ENCODE measurements at regions not wholly inside any gene's neighbourhood (a gene's known extent, or its start where the extent isn't known, plus 50 kb on each side); places are given as distances from the start of the nearest gene placed in this dataset.

GRCh38 chr9:119712325-119712724 lies 343.1 kb upstream of the BRINP1 start:
- DNase-seq = no peak
- Histone ChIP-seq H3K27me3 (ENCODE audit: control insufficient read depth in 3 of 3, insufficient read depth in 3 of 3, low read length in 3 of 3) (no peaks in the 10 kb centered on the region), H3K4me1 (ENCODE audit: control insufficient read depth in 3 of 3, insufficient read depth in 2 of 3, low read depth in 1 of 3, low read length in 2 of 3) (no peaks in the 10 kb centered on the region), H3K4me3 (ENCODE audit: low read depth in 1 of 3, low read length in 3 of 3) (no peak overlapping the region), H3K27ac (ENCODE audit: low read depth in 1 of 3, low read length in 2 of 3) (no peak overlapping the region), H3K9me3 (ENCODE audit: control insufficient read depth in 2 of 2, insufficient read depth in 1 of 2, low read depth in 1 of 2, low read length in 1 of 2) (no peaks in the 10 kb centered on the region), H3K36me3 (ENCODE audit: control insufficient read depth in 3 of 3, insufficient read depth in 2 of 3, low read depth in 1 of 3, low read length in 3 of 3) (no peaks in the 10 kb centered on the region)
- WGBS, 3 donors = 77 to 86% (median 78%) methylated on average over 1 of the region's 1 CpG
- FAIRE-seq = no peak

GRCh38 chr9:119709431-119709830 lies 340.2 kb upstream of the BRINP1 start:
- FAIRE-seq (no peak), DNase-seq (no peak)
- H3K36me3 ChIP-seq (ENCODE audit: control insufficient read depth in 3 of 3, insufficient read depth in 2 of 3, low read depth in 1 of 3, low read length in 3 of 3) = no peaks in the 10 kb centered on the region
- 83 to 94% (median 90%) methylated on average over 2 of the region's 2 CpGs for WGBS, 3 donors
- H3K27me3 ChIP-seq (ENCODE audit: control insufficient read depth in 3 of 3, insufficient read depth in 3 of 3, low read length in 3 of 3) = no peaks in the 10 kb centered on the region
- H3K27ac ChIP-seq (ENCODE audit: low read depth in 1 of 3, low read length in 2 of 3) = no peak overlapping the region
- no peaks in the 10 kb centered on the region for H3K4me1 ChIP-seq (ENCODE audit: control insufficient read depth in 3 of 3, insufficient read depth in 2 of 3, low read depth in 1 of 3, low read length in 2 of 3)
- H3K4me3 ChIP-seq (ENCODE audit: low read depth in 1 of 3, low read length in 3 of 3) = no peak overlapping the region
- H3K9me3 ChIP-seq (ENCODE audit: control insufficient read depth in 2 of 2, insufficient read depth in 1 of 2, low read depth in 1 of 2, low read length in 1 of 2) = no peaks in the 10 kb centered on the region

- no peak overlapping the region for H3K4me3 ChIP-seq (ENCODE audit: low read depth in 1 of 3, low read length in 3 of 3)
- H3K27me3 ChIP-seq (ENCODE audit: control insufficient read depth in 3 of 3, insufficient read depth in 3 of 3, low read length in 3 of 3) = no peaks in the 10 kb centered on the region
- H3K36me3 ChIP-seq (ENCODE audit: control insufficient read depth in 3 of 3, insufficient read depth in 2 of 3, low read depth in 1 of 3, low read length in 3 of 3) = no peaks in the 10 kb centered on the region
- H3K9me3 ChIP-seq (ENCODE audit: control insufficient read depth in 2 of 2, insufficient read depth in 1 of 2, low read depth in 1 of 2, low read length in 1 of 2) = no peaks in the 10 kb centered on the region
- no peak overlapping the region for H3K27ac ChIP-seq (ENCODE audit: low read depth in 1 of 3, low read length in 2 of 3)
- no peak for DNase-seq
- H3K4me1 ChIP-seq (ENCODE audit: control insufficient read depth in 3 of 3, insufficient read depth in 2 of 3, low read depth in 1 of 3, low read length in 2 of 3) = no peaks in the 10 kb centered on the region
- no peak for FAIRE-seq
- WGBS, 3 donors = 77 to 82% (median 81%) methylated on average over 4 of the region's 4 CpGs
These were observed 338.1 kb upstream of the BRINP1 start for GRCh38 chr9:119707228-119707845.

GRCh38 chr9:119701651-119702050 lies 332.4 kb upstream of the BRINP1 start:
- Histone ChIP-seq H3K36me3 (ENCODE audit: control insufficient read depth in 3 of 3, insufficient read depth in 2 of 3, low read depth in 1 of 3, low read length in 3 of 3) (no peaks in the 10 kb centered on the region), H3K27me3 (ENCODE audit: control insufficient read depth in 3 of 3, insufficient read depth in 3 of 3, low read length in 3 of 3) (no peaks in the 10 kb centered on the region), H3K9me3 (ENCODE audit: control insufficient read depth in 2 of 2, insufficient read depth in 1 of 2, low read depth in 1 of 2, low read length in 1 of 2) (no peaks in the 10 kb centered on the region), H3K27ac (ENCODE audit: low read depth in 1 of 3, low read length in 2 of 3) (no peak overlapping the region), H3K4me3 (ENCODE audit: low read depth in 1 of 3, low read length in 3 of 3) (no peak overlapping the region), H3K4me1 (ENCODE audit: control insufficient read depth in 3 of 3, insufficient read depth in 2 of 3, low read depth in 1 of 3, low read length in 2 of 3) (no peaks in the 10 kb centered on the region)
- no peak for DNase-seq
- 57 to 72% (median 63%) methylated on average over 1 of the region's 1 CpG for WGBS, 3 donors
- no peak for FAIRE-seq

- FAIRE-seq (no peak), DNase-seq (no peak)
- Histone ChIP-seq H3K4me1 (ENCODE audit: control insufficient read depth in 3 of 3, insufficient read depth in 2 of 3, low read depth in 1 of 3, low read length in 2 of 3) (no peaks in the 10 kb centered on the region), H3K9me3 (ENCODE audit: control insufficient read depth in 2 of 2, insufficient read depth in 1 of 2, low read depth in 1 of 2, low read length in 1 of 2) (no peaks in the 10 kb centered on the region), H3K27me3 (ENCODE audit: control insufficient read depth in 3 of 3, insufficient read depth in 3 of 3, low read length in 3 of 3) (no peaks in the 10 kb centered on the region), H3K4me3 (ENCODE audit: low read depth in 1 of 3, low read length in 3 of 3) (no peak overlapping the region), H3K27ac (ENCODE audit: low read depth in 1 of 3, low read length in 2 of 3) (no peak overlapping the region), H3K36me3 (ENCODE audit: control insufficient read depth in 3 of 3, insufficient read depth in 2 of 3, low read depth in 1 of 3, low read length in 3 of 3) (no peaks in the 10 kb centered on the region)
- WGBS, 3 donors = 6 to 22% (median 15%) methylated on average over 2 of the region's 2 CpGs
These were observed 329.3 kb upstream of the BRINP1 start for GRCh38 chr9:119698535-119698934.

- DNase-seq (no peak), FAIRE-seq (no peak)
- Histone ChIP-seq H3K9me3 (ENCODE audit: control insufficient read depth in 2 of 2, insufficient read depth in 1 of 2, low read depth in 1 of 2, low read length in 1 of 2) (no peaks in the 10 kb centered on the region), H3K27me3 (ENCODE audit: control insufficient read depth in 3 of 3, insufficient read depth in 3 of 3, low read length in 3 of 3) (no peaks in the 10 kb centered on the region), H3K36me3 (ENCODE audit: control insufficient read depth in 3 of 3, insufficient read depth in 2 of 3, low read depth in 1 of 3, low read length in 3 of 3) (no peaks in the 10 kb centered on the region), H3K4me1 (ENCODE audit: control insufficient read depth in 3 of 3, insufficient read depth in 2 of 3, low read depth in 1 of 3, low read length in 2 of 3) (no peaks in the 10 kb centered on the region), H3K4me3 (ENCODE audit: low read depth in 1 of 3, low read length in 3 of 3) (no peak overlapping the region), H3K27ac (ENCODE audit: low read depth in 1 of 3, low read length in 2 of 3) (no peak overlapping the region)
- WGBS, 3 donors = 10 to 21% (median 17%) methylated on average over 5 of the region's 5 CpGs
These were observed 328.8 kb upstream of the BRINP1 start for GRCh38 chr9:119697996-119698395.

GRCh38 chr9:119689879-119690278 lies 320.6 kb upstream of the BRINP1 start:
- Histone ChIP-seq H3K36me3 (ENCODE audit: control insufficient read depth in 3 of 3, insufficient read depth in 2 of 3, low read depth in 1 of 3, low read length in 3 of 3) (no peaks in the 10 kb centered on the region), H3K4me3 (ENCODE audit: low read depth in 1 of 3, low read length in 3 of 3) (no peak overlapping the region), H3K4me1 (ENCODE audit: control insufficient read depth in 3 of 3, insufficient read depth in 2 of 3, low read depth in 1 of 3, low read length in 2 of 3) (no peaks in the 10 kb centered on the region), H3K9me3 (ENCODE audit: control insufficient read depth in 2 of 2, insufficient read depth in 1 of 2, low read depth in 1 of 2, low read length in 1 of 2) (no peaks in the 10 kb centered on the region), H3K27ac (ENCODE audit: low read depth in 1 of 3, low read length in 2 of 3) (no peak overlapping the region), H3K27me3 (ENCODE audit: control insufficient read depth in 3 of 3, insufficient read depth in 3 of 3, low read length in 3 of 3) (no peaks in the 10 kb centered on the region)
- FAIRE-seq = no peak
- WGBS, 3 donors = 16 to 27% (median 21%) methylated on average over 4 of the region's 4 CpGs
- DNase-seq = no peak

GRCh38 chr9:119688547-119688946 lies 319.3 kb upstream of the BRINP1 start:
- H3K27ac ChIP-seq (ENCODE audit: low read depth in 1 of 3, low read length in 2 of 3) = no peak overlapping the region
- H3K4me3 ChIP-seq (ENCODE audit: low read depth in 1 of 3, low read length in 3 of 3) = no peak overlapping the region
- no peaks in the 10 kb centered on the region for H3K36me3 ChIP-seq (ENCODE audit: control insufficient read depth in 3 of 3, insufficient read depth in 2 of 3, low read depth in 1 of 3, low read length in 3 of 3)
- no peak for DNase-seq
- WGBS, 3 donors = 52 to 65% (median 58%) methylated on average over 3 of the region's 3 CpGs
- no peaks in the 10 kb centered on the region for H3K27me3 ChIP-seq (ENCODE audit: control insufficient read depth in 3 of 3, insufficient read depth in 3 of 3, low read length in 3 of 3)
- H3K9me3 ChIP-seq (ENCODE audit: control insufficient read depth in 2 of 2, insufficient read depth in 1 of 2, low read depth in 1 of 2, low read length in 1 of 2) = no peaks in the 10 kb centered on the region
- FAIRE-seq = no peak
- H3K4me1 ChIP-seq (ENCODE audit: control insufficient read depth in 3 of 3, insufficient read depth in 2 of 3, low read depth in 1 of 3, low read length in 2 of 3) = no peaks in the 10 kb centered on the region

- Histone ChIP-seq H3K27me3 (ENCODE audit: control insufficient read depth in 3 of 3, insufficient read depth in 3 of 3, low read length in 3 of 3) (no peaks in the 10 kb centered on the region), H3K27ac (ENCODE audit: low read depth in 1 of 3, low read length in 2 of 3) (no peak overlapping the region), H3K9me3 (ENCODE audit: control insufficient read depth in 2 of 2, insufficient read depth in 1 of 2, low read depth in 1 of 2, low read length in 1 of 2) (no peaks in the 10 kb centered on the region), H3K36me3 (ENCODE audit: control insufficient read depth in 3 of 3, insufficient read depth in 2 of 3, low read depth in 1 of 3, low read length in 3 of 3) (no peaks in the 10 kb centered on the region), H3K4me1 (ENCODE audit: control insufficient read depth in 3 of 3, insufficient read depth in 2 of 3, low read depth in 1 of 3, low read length in 2 of 3) (no peaks in the 10 kb centered on the region), H3K4me3 (ENCODE audit: low read depth in 1 of 3, low read length in 3 of 3) (no peak overlapping the region)
- FAIRE-seq (no peak), DNase-seq (no peak)
- 51 to 63% (median 62%) methylated on average over 7 of the region's 7 CpGs for WGBS, 3 donors
These were observed 308.7 kb upstream of the BRINP1 start for GRCh38 chr9:119677811-119678505.

All from small intestine (tissue), 7 donors.